Pancreas (tissue), 10 donors: ENCODE measurements at regions not wholly inside any gene's neighbourhood (a gene's known extent, or its start where the extent isn't known, plus 50 kb on each side); places are given as distances from the start of the nearest gene placed in this dataset.

Experiments
- ATAC-seq, 4 donors: fragments of 200-7000 bp; cut with Tn5 transposase; one replicate each; pipeline versions ENCODE4 v1.8.0 to v1.9.1; 2020; ENCODE audit warnings: mild to moderate bottlenecking in 4 of 4, moderate library complexity in 4 of 4
- DNase-seq, 6 donors: peaks; one replicate each; pipeline ENCODE4 v3.0.0-alpha.2; 2020
- FAIRE-seq: peaks from 2 replicates; lab custom pipeline; 2012; peaks lifted over from hg19 to GRCh38; lab: Jason Lieb, UNC
- H3K27ac ChIP-seq, 4 donors: fragments of 200-600 bp; sonication (generic); 1 replicate in 3 of 4; 2 replicates in 1 of 4; pipeline versions ENCODE4 v1.5.0 to v1.8.0; 2020
- H3K27me3 ChIP-seq, 4 donors: fragments of 200-600 bp; one replicate each; pipeline ENCODE4 v1.8.0; 2021
- H3K36me3 ChIP-seq, 3 donors: fragments of 200-600 bp; sonication (generic) in 1 of 3; one replicate each; pipeline versions ENCODE4 v1.5.0 to v1.8.0; 2020 to 2021
- H3K4me1 ChIP-seq, 3 donors: fragments of 200-600 bp; one replicate each; pipeline ENCODE4 v1.8.0; 2021
- H3K4me3 ChIP-seq, 4 donors: fragments of 200-600 bp; sonication (generic) in 2 of 4; one replicate each; pipeline versions ENCODE4 v1.5.0 to v1.8.0; 2020 to 2021
- H3K9me3 ChIP-seq, 4 donors: fragments of 200-600 bp; one replicate each; pipeline ENCODE4 v1.8.0; 2021
- WGBS, 2 donors: extraction: QIAGEN DNeasy Blood & Tissue Kit; methylation state at CpG; one replicate each; pipeline ENCODE4 v1.1.7; 2013; 5-methylcytosine and 5-hydroxymethylcytosine counted together
- intact Hi-C, 3 donors: fragments of 100-400 bp; cut with DNase I; formaldehyde crosslinking; loops; one replicate each; pipeline versions ENCODE4 v1.11.1 to v1.14.2; 2022
- TF ChIP-seq, protein P1 (sequence below), 4 donors: fragments of 200-600 bp; sonication (generic) in 3 of 4; IDR thresholded peaks; one replicate each; pipeline versions ENCODE4 v1.5.0 to v1.8.0; 2021; ENCODE audit warnings: antibody characterized with exemption in 4 of 4
- donor health status: healthy with polysubstance abuse.
- donor health status: DM: no; HTN: no; CAD: no; lungs with moderate emphysema.
- donor health status: DM: no; HTN: no; CAD: no.
- donor health status: control.
- donor health status: control.
- donor health status: Bipolar disorder and iron deficiency.
- donor health status: DM: yes; HTN: yes; CAD: no.
- donor health status: DM: no; HTN: no; CAD: no.
- donor health status: DM: no; HTN: no; CAD: no.
- donor health status: DM: yes; HTN: yes; CAD: no.

DNA sequence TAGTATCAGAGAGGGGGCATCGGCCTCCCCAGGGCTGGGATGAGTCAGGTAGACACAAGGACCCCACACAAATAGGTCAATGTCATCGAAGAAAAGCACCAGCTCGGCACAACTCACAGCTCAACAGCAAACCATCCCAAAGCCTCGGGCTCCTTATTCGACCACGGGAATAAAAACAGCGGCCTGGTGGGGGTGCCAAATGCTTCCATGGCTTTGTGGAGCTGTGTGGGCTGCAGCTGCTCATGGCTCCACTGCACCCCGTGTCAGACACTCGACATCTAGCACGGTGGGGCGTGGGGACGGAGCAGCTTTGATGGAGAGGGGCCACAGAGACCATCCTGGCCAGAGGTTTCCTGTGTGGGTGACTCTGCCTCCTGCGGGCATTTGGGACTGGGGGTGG lies 212.5 kb upstream of the SOX1 start:
- H3K4me1 ChIP-seq: no peaks in the 10 kb centered on the region
- DNase-seq (no peak), FAIRE-seq (no peak), ATAC-seq (no peak)
- no peak overlapping the region for H3K27ac ChIP-seq
- H3K4me3 ChIP-seq: no peak overlapping the region
- TF ChIP-seq, protein P1, sequence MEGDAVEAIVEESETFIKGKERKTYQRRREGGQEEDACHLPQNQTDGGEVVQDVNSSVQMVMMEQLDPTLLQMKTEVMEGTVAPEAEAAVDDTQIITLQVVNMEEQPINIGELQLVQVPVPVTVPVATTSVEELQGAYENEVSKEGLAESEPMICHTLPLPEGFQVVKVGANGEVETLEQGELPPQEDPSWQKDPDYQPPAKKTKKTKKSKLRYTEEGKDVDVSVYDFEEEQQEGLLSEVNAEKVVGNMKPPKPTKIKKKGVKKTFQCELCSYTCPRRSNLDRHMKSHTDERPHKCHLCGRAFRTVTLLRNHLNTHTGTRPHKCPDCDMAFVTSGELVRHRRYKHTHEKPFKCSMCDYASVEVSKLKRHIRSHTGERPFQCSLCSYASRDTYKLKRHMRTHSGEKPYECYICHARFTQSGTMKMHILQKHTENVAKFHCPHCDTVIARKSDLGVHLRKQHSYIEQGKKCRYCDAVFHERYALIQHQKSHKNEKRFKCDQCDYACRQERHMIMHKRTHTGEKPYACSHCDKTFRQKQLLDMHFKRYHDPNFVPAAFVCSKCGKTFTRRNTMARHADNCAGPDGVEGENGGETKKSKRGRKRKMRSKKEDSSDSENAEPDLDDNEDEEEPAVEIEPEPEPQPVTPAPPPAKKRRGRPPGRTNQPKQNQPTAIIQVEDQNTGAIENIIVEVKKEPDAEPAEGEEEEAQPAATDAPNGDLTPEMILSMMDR (IDR thresholded peaks at IDR 0.05): no peak
- no peaks in the 10 kb centered on the region for H3K36me3 ChIP-seq
- intact Hi-C loops: no loop called here
- peaks cover 0 to 6% (median 0%) of the 10 kb centered on the region in 4 donors for H3K27me3 ChIP-seq
- H3K9me3 ChIP-seq: no peaks in the 10 kb centered on the region
- WGBS, 2 donors: 35 to 59% methylated on average over 13 of the region's 13 CpGs

- H3K27ac ChIP-seq: no peak overlapping the region
- H3K36me3 ChIP-seq: no peaks in the 10 kb centered on the region
- 64 to 75% methylated on average over 8 of the region's 8 CpGs for WGBS, 2 donors
- ATAC-seq (no peak), FAIRE-seq (no peak), DNase-seq (no peak)
- H3K4me1 ChIP-seq: no peaks in the 10 kb centered on the region
- peaks cover 0 to under 1% (median 0%) of the 10 kb centered on the region in 4 donors for H3K27me3 ChIP-seq
- no peak overlapping the region for H3K4me3 ChIP-seq
- no peaks in the 10 kb centered on the region for H3K9me3 ChIP-seq
- intact Hi-C loops: no loop called here
- TF ChIP-seq, protein P1 (IDR thresholded peaks at IDR 0.05): no peak
Measured at GRCh38 chr13:111855191-111855590, 211.8 kb upstream of the SOX1 start.

- TF ChIP-seq, protein P1 (IDR thresholded peaks at IDR 0.05): no peak
- WGBS, 2 donors: 58 to 71% methylated on average over 8 of the region's 8 CpGs
Measured at GRCh38 chr13:111855786-111856185, 211.2 kb upstream of the SOX1 start.

GRCh38 chr13:111856571-111856970 lies 210.4 kb upstream of the SOX1 start:
- ATAC-seq (no peak), DNase-seq (no peak), FAIRE-seq (no peak)
- WGBS, 2 donors: 73 to 78% methylated on average over 10 to 11 of the region's 11 CpGs
- Histone ChIP-seq H3K4me3 (no peak overlapping the region), H3K36me3 (no peaks in the 10 kb centered on the region), H3K9me3 (no peaks in the 10 kb centered on the region), H3K4me1 (no peaks in the 10 kb centered on the region), H3K27me3 (no peaks in the 10 kb centered on the region), H3K27ac (no peak overlapping the region)
- intact Hi-C loops: no loop called here
- TF ChIP-seq, protein P1 (IDR thresholded peaks at IDR 0.05): no peak

More at GRCh38 chr13:111855786-111856185, 211.2 kb upstream of the SOX1 start:
- H3K4me3 ChIP-seq: no peak overlapping the region
- intact Hi-C loops: no loop called here
- DNase-seq: no peak
- no peaks in the 10 kb centered on the region for H3K27me3 ChIP-seq
- ATAC-seq: no peak
- no peak overlapping the region for H3K27ac ChIP-seq
- H3K4me1 ChIP-seq: no peaks in the 10 kb centered on the region
- H3K9me3 ChIP-seq: no peaks in the 10 kb centered on the region
- no peaks in the 10 kb centered on the region for H3K36me3 ChIP-seq
- FAIRE-seq: no peak

GRCh38 chr13:111857336-111857735 lies 209.6 kb upstream of the SOX1 start:
- H3K27ac ChIP-seq: no peak overlapping the region

More at GRCh38 chr13:111857336-111857735, 209.6 kb upstream of the SOX1 start:
- ATAC-seq (no peak), FAIRE-seq (no peak), DNase-seq (no peak)
- H3K9me3 ChIP-seq: no peaks in the 10 kb centered on the region
- intact Hi-C loops: no loop called here
- H3K36me3 ChIP-seq: no peaks in the 10 kb centered on the region
- H3K4me1 ChIP-seq: no peaks in the 10 kb centered on the region
- H3K4me3 ChIP-seq: no peak overlapping the region
- 57 to 70% methylated on average over 18 of the region's 18 CpGs for WGBS, 2 donors
- no peaks in the 10 kb centered on the region for H3K27me3 ChIP-seq
- TF ChIP-seq, protein P1 (IDR thresholded peaks at IDR 0.05): no peak
